H1 (cell line): ENCODE measurements at regions not wholly inside any gene's neighbourhood (a gene's known extent, or its start where the extent isn't known, plus 50 kb on each side); places are given as distances from the start of the nearest gene placed in this dataset.

Experiments used
- ASH2L ChIP-seq: fragments of 200-600, 300-600 bp; sonication (generic); IDR thresholded peaks from one replicate; pipeline ENCODE4 v1.7.1; 2017; ENCODE audit warnings: low read length
- BACH1 ChIP-seq: IDR thresholded peaks from 2 replicates; pipeline ENCODE4 v1.6.1; 2012; ENCODE audit warnings: low read length, improper control_type of control experiment
- BCL11A ChIP-seq, 2 experiments: IDR thresholded peaks; one replicate each; pipeline ENCODE4 v1.6.1; 2011; ENCODE audit warnings: low read depth in 2 of 2, low read length in 2 of 2, mild to moderate bottlenecking in 2 of 2
- HDAC2 ChIP-seq, 2 experiments: fragments of 300-600 bp in 1 of 2; sonication (generic) in 1 of 2; IDR thresholded peaks; 2 replicates each; pipeline ENCODE4 v1.6.1; 2011 to 2012; ENCODE audit warnings: low read depth in 2 of 2, low read length in 2 of 2, mild to moderate bottlenecking in 2 of 2, moderate library complexity in 2 of 2, borderline replicate concordance in 1 of 2, inconsistent platforms in 1 of 2
- NANOG ChIP-seq: IDR thresholded peaks from 2 replicates; pipeline ENCODE4 v1.6.1; 2011; ENCODE audit warnings: low read length, low read depth, mild to moderate bottlenecking, inconsistent platforms; ENCODE audit not compliant: insufficient read depth, poor library complexity, severe bottlenecking
- TF ChIP-seq, protein P1 (sequence below): IDR thresholded peaks from 2 replicates; pipeline ENCODE4 v1.6.1; 2011; ENCODE audit warnings: low read depth, mild to moderate bottlenecking, low read length; ENCODE audit not compliant: insufficient read depth

DNA sequence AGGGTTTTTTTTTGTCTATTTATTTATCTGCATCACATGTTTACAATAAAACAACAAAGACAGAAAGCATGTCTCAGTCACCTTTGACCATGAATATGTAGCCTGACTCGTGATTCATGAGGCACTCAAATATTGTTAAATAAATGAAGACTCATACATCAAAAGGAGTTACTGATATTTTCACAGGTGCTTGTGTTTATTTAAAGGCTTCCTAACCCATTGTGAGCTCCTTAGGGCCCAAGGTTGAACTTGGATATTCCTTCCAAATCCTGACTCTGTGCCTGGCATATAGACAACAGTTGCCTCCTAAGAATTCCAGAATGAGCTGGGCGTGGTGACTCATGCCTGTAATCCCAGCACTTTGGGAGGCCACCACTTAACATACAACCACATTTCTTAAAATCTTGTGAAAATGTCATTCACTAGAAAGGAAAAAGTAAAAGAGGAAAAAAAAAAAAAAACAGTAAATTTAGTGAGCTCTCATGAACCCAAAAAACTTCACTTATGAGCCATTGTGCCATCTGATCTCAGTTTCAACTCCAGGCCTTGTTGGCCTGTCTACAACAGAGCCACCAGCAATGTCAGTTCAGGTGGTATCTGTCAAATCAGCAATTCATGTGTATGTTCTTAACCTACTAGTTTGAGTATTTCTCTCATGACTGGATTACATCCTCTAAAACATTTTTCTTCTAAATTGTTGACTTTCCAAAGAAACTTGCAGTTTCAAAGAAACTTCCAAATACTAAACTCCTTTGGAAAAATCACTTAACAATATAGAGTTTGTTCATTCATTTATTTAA is 162.7 kb upstream of the MARCKS start (continued):
- no peak for TF ChIP-seq NANOG
- TF ChIP-seq, protein P1, sequence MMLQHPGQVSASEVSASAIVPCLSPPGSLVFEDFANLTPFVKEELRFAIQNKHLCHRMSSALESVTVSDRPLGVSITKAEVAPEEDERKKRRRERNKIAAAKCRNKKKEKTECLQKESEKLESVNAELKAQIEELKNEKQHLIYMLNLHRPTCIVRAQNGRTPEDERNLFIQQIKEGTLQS = no peak
- TF ChIP-seq HDAC2 (IDR thresholded peaks at IDR 0.05; ENCODE audit: borderline replicate concordance in 1 of 2, low read depth in 2 of 2, low read length in 2 of 2) = no peak
- no peak for TF ChIP-seq BACH1
- TF ChIP-seq ASH2L = no peak
- TF ChIP-seq BCL11A (IDR thresholded peaks at IDR 0.05; ENCODE audit: low read depth in 2 of 2, low read length in 2 of 2) = no peak
